ENCODE measurements at regions not wholly inside any gene's neighbourhood (a gene's known extent, or its start where the extent isn't known, plus 50 kb on each side); places are given as distances from the start of the nearest gene placed in this dataset.

DNA sequence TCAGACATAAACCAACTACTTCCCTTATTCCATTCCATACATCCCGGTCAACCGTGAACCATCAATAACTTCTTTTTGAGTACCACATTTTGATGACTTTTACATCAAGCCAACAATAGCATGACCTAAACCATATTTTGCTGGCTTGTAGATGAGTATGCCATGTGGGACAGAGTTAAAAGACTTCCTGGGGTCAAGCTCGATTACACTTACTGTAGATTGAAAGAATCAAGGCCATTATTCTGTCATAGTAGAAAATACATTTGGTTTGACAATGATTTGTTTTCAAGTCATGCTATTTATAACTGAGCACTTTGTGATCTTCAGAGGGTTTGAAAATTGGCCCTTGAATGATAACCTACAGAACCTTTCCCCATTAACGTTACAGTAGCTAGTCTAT is 1086.9 kb upstream of the PCDH20 start:
- Histone ChIP-seq H3K36me3 (ENCODE audit: insufficient read depth, insufficient read length, low read length) (no peaks in the 10 kb centered on the region), H3K9ac (ENCODE audit: insufficient read length, low read depth) (no peak overlapping the region), H3K4me1 (ENCODE audit: insufficient read depth, insufficient read length) (no peaks in the 10 kb centered on the region), H3K27me3 (ENCODE audit: insufficient read depth, insufficient read length) (no peaks in the 10 kb centered on the region), H3K9me3 (ENCODE audit: insufficient read depth, low read length) (no peaks in the 10 kb centered on the region), H3K4me3 (ENCODE audit: insufficient read length, low read depth) (no peak overlapping the region)
- no peak for TF ChIP-seq ZNF274 (IDR thresholded peaks at IDR 0.05; ENCODE audit: low read depth, low read length)
- TF ChIP-seq SUZ12 (IDR thresholded peaks at IDR 0.05; ENCODE audit: extremely low read depth, insufficient read depth, insufficient read length): no peak
- TF ChIP-seq YY1 (IDR thresholded peaks at IDR 0.05; ENCODE audit: insufficient read depth, insufficient read length): no peak
- no peak for DNase-seq (ENCODE audit: low read depth, low spot score)

DNA sequence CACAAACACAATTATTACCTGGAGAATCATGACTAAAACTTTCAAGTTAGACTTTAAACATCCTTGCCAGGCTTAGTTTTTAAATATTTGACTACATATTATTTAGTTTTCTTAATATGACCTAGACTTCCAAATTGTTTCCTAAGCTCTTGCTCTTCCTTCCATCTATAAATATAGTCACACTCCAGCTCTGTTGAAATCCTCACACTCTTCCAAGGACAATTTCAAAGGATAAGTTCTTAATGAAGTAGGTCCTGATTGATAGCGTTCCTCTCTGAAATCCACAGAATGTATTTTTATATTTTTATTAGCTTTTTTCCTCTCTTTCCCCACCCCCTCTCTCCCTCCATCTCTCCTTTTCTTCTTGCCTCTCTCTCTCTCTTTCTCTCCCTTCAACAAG is 1074.1 kb upstream of the PCDH20 start:
- H3K4me1 ChIP-seq (ENCODE audit: insufficient read depth, insufficient read length): no peaks in the 10 kb centered on the region
- H3K27me3 ChIP-seq (ENCODE audit: insufficient read depth, insufficient read length): no peaks in the 10 kb centered on the region
- no peaks in the 10 kb centered on the region for H3K36me3 ChIP-seq (ENCODE audit: insufficient read depth, insufficient read length, low read length)
- no peaks in the 10 kb centered on the region for H3K9me3 ChIP-seq (ENCODE audit: insufficient read depth, low read length)
- no peak for DNase-seq (ENCODE audit: low read depth, low spot score)
- TF ChIP-seq SUZ12 (IDR thresholded peaks at IDR 0.05; ENCODE audit: extremely low read depth, insufficient read depth, insufficient read length): no peak
- TF ChIP-seq YY1 (IDR thresholded peaks at IDR 0.05; ENCODE audit: insufficient read depth, insufficient read length): no peak
- TF ChIP-seq ZNF274 (IDR thresholded peaks at IDR 0.05; ENCODE audit: low read depth, low read length): no peak
- no peak overlapping the region for H3K9ac ChIP-seq (ENCODE audit: insufficient read length, low read depth)
- no peak overlapping the region for H3K4me3 ChIP-seq (ENCODE audit: insufficient read length, low read depth)

DNA sequence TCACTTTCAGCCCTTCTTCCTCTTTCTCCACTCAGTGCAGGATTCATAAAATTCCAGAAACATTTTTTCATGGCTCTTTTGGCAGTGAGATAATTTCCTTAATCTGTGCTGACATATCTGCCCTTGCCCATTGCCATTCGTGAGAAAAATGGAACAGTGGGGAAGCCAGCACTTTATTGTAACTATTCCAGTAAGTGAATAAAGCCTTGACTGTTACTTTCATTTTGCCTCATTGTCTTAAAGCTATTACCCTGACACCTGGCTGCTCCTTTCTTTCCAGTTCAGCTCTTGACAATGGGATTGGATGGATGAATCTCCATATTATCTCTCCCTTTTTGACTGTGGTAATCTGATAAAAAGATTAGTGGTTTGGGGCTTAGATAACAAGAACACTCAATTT is 1068.1 kb upstream of the PCDH20 start:
- no peak overlapping the region for H3K9ac ChIP-seq (ENCODE audit: insufficient read length, low read depth)
- H3K4me3 ChIP-seq (ENCODE audit: insufficient read length, low read depth): no peak overlapping the region
- DNase-seq (ENCODE audit: low read depth, low spot score): no peak
- no peaks in the 10 kb centered on the region for H3K27me3 ChIP-seq (ENCODE audit: insufficient read depth, insufficient read length)
- no peaks in the 10 kb centered on the region for H3K9me3 ChIP-seq (ENCODE audit: insufficient read depth, low read length)
- TF ChIP-seq ZNF274 (IDR thresholded peaks at IDR 0.05; ENCODE audit: low read depth, low read length) (no peak), YY1 (IDR thresholded peaks at IDR 0.05; ENCODE audit: insufficient read depth, insufficient read length) (no peak), SUZ12 (IDR thresholded peaks at IDR 0.05; ENCODE audit: extremely low read depth, insufficient read depth, insufficient read length) (no peak)
- H3K36me3 ChIP-seq (ENCODE audit: insufficient read depth, insufficient read length, low read length): no peaks in the 10 kb centered on the region
- H3K4me1 ChIP-seq (ENCODE audit: insufficient read depth, insufficient read length): no peaks in the 10 kb centered on the region

DNA sequence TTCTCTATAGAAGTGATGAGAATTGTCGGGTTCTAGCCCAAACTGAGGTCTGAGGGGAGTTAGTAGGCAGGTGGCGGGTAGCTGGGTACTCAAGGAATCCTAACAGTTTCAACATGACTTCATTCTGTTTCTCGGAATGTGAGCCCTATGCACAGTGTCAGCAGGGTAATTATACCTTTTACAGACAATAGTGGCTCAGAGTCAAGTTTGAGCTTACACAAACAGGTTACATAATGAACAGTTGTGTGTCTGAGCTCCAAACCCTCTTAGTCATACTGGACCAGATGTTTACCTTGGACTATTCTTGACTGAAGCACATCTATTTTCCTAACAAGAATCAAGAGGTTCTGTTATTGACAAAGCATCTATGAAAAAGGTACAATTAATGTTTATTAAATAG is 1066.7 kb upstream of the PCDH20 start:
- Histone ChIP-seq H3K27me3 (ENCODE audit: insufficient read depth, insufficient read length) (no peaks in the 10 kb centered on the region), H3K9ac (ENCODE audit: insufficient read length, low read depth) (no peak overlapping the region), H3K4me3 (ENCODE audit: insufficient read length, low read depth) (no peak overlapping the region), H3K36me3 (ENCODE audit: insufficient read depth, insufficient read length, low read length) (no peaks in the 10 kb centered on the region), H3K9me3 (ENCODE audit: insufficient read depth, low read length) (no peaks in the 10 kb centered on the region), H3K4me1 (ENCODE audit: insufficient read depth, insufficient read length) (no peaks in the 10 kb centered on the region)
- no peak for DNase-seq (ENCODE audit: low read depth, low spot score)
- no peak for TF ChIP-seq ZNF274 (IDR thresholded peaks at IDR 0.05; ENCODE audit: low read depth, low read length)

DNA sequence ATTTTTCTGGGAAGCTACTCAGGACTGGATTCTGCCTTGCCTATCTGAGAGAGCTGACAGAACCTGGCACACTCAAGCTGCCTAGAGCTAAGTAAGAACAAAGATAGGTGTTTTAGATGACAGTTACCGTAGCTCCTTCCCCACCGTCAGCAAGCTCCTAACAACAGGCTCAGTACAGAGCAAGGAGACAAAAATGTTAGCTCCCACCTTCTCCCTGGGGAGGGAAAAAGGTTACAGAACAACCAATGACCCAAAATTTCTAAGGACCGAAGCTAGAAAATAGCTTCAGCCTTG is 1058.2 kb upstream of the PCDH20 start:
- TF ChIP-seq YY1 (IDR thresholded peaks at IDR 0.05; ENCODE audit: insufficient read depth, insufficient read length) (no peak), ZNF274 (IDR thresholded peaks at IDR 0.05; ENCODE audit: low read depth, low read length) (no peak), SUZ12 (IDR thresholded peaks at IDR 0.05; ENCODE audit: extremely low read depth, insufficient read depth, insufficient read length) (no peak)
- no peak overlapping the region for H3K4me3 ChIP-seq (ENCODE audit: insufficient read length, low read depth)
- DNase-seq (ENCODE audit: low read depth, low spot score): no peak
- no peak overlapping the region for H3K9ac ChIP-seq (ENCODE audit: insufficient read length, low read depth)
- H3K36me3 ChIP-seq (ENCODE audit: insufficient read depth, insufficient read length, low read length): no peaks in the 10 kb centered on the region
- H3K9me3 ChIP-seq (ENCODE audit: insufficient read depth, low read length): no peaks in the 10 kb centered on the region
- H3K27me3 ChIP-seq (ENCODE audit: insufficient read depth, insufficient read length): no peaks in the 10 kb centered on the region
- no peaks in the 10 kb centered on the region for H3K4me1 ChIP-seq (ENCODE audit: insufficient read depth, insufficient read length)

DNA sequence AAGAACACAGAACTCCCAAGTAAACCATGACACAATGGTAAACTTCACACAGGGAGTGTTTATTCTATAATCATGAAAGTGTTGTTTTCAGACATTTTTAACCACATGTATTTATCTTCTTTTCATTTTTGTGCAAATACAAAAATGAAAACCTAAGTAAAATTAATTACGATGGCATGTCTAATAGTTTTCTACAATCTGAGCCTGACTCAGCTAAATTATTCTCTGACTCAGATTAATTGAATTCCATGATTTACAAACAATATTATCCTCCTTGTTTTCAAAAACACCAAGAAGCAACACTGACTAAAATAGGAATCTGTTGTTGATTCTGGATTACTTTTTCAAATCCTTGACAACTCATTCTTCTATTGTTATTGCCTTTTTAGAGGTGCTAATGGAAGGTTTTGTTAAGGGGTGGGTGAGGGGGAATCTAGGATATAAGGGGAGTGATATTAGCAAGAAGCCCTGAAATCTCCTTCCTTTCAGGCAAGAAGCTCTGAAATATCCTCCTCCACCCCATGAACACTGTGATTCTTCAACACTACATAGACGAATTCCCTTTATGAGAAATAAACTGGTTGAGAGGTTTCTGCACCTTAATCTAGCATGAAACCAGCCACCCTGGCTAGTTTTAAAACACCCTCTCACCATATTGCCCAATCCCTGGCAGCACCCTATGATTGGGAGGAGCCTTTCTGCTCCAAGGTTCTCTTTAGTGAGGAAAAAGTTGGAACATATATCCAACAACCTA is 1057.7 kb upstream of the PCDH20 start:
- H3K36me3 ChIP-seq (ENCODE audit: insufficient read depth, insufficient read length, low read length): no peaks in the 10 kb centered on the region
- H3K9ac ChIP-seq (ENCODE audit: insufficient read length, low read depth): no peak overlapping the region
- no peaks in the 10 kb centered on the region for H3K4me1 ChIP-seq (ENCODE audit: insufficient read depth, insufficient read length)
- H3K9me3 ChIP-seq (ENCODE audit: insufficient read depth, low read length): no peaks in the 10 kb centered on the region
- H3K27me3 ChIP-seq (ENCODE audit: insufficient read depth, insufficient read length): no peaks in the 10 kb centered on the region
- H3K4me3 ChIP-seq (ENCODE audit: insufficient read length, low read depth): no peak overlapping the region
- no peak for TF ChIP-seq SUZ12 (IDR thresholded peaks at IDR 0.05; ENCODE audit: extremely low read depth, insufficient read depth, insufficient read length)
- no peak for TF ChIP-seq YY1 (IDR thresholded peaks at IDR 0.05; ENCODE audit: insufficient read depth, insufficient read length)
- no peak for TF ChIP-seq ZNF274 (IDR thresholded peaks at IDR 0.05; ENCODE audit: low read depth, low read length)
- no peak for DNase-seq (ENCODE audit: low read depth, low spot score)

DNA sequence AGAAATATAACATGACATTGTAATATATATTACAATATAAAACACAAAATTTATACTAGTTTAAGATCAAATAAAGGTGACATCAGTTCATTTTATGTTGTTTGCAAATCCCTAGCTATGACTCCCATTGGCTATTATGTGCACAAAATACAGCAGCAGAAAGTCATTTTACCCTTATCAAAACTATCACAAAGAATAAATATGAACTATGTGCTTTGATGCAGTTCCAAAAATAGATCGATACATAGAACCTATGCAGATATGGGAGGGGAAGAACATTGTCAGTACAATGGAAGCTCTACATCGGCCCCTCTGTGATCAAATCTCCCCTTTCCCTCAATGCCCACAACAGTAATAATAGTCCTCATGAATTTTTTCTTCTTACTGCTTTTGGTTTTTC is 1038.1 kb upstream of the PCDH20 start:
- no peak for DNase-seq (ENCODE audit: low read depth, low spot score)
- Histone ChIP-seq H3K9me3 (ENCODE audit: insufficient read depth, low read length) (no peaks in the 10 kb centered on the region), H3K9ac (ENCODE audit: insufficient read length, low read depth) (no peak overlapping the region), H3K27me3 (ENCODE audit: insufficient read depth, insufficient read length) (no peaks in the 10 kb centered on the region), H3K36me3 (ENCODE audit: insufficient read depth, insufficient read length, low read length) (no peaks in the 10 kb centered on the region), H3K4me3 (ENCODE audit: insufficient read length, low read depth) (no peak overlapping the region), H3K4me1 (ENCODE audit: insufficient read depth, insufficient read length) (no peaks in the 10 kb centered on the region)
- no peak for TF ChIP-seq ZNF274 (IDR thresholded peaks at IDR 0.05; ENCODE audit: low read depth, low read length)
- no peak for TF ChIP-seq YY1 (IDR thresholded peaks at IDR 0.05; ENCODE audit: insufficient read depth, insufficient read length)
- no peak for TF ChIP-seq SUZ12 (IDR thresholded peaks at IDR 0.05; ENCODE audit: extremely low read depth, insufficient read depth, insufficient read length)
